NT2/D1 (cell line): ENCODE measurements at regions not wholly inside any gene's neighbourhood (a gene's known extent, or its start where the extent isn't known, plus 50 kb on each side); places are given as distances from the start of the nearest gene placed in this dataset.

Experiments
- SUZ12 ChIP-seq: IDR thresholded peaks from 2 replicates; pipeline ENCODE4 v1.6.1; 2011; ENCODE audit not compliant: insufficient read length, insufficient read depth; ENCODE audit errors: extremely low read depth
- YY1 ChIP-seq: IDR thresholded peaks from 2 replicates; pipeline ENCODE4 v1.6.1; 2011; ENCODE audit not compliant: insufficient read length, insufficient read depth
- ZNF274 ChIP-seq: IDR thresholded peaks from 2 replicates; pipeline ENCODE4 v1.6.1; 2011; ENCODE audit warnings: mild to moderate bottlenecking, low read depth, low read length

DNA sequence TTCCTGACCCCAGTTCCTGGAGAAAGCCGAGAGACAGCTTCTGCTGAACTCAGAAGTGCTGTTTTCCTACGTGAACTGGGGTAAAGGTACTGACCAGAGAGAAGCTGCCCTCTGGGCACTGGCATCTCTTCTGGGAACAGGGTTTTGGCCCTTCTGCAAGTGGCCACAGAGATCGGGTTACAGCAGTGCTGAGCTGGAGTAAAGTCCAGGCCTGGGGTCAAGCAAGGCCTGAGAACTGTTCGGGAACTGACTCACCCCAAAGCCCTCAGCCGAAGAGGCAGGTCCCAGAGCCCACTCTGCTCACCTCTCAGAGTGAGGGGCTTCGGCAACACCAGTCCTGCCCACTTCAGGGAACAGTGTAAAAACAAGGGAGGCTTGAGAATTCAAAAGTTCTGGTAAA is 177.2 kb upstream of the RUNX1 start:
- TF ChIP-seq SUZ12: no peak
- no peak for TF ChIP-seq YY1
- no peak for TF ChIP-seq ZNF274
